ENCODE measurements at regions not wholly inside any gene's neighbourhood (a gene's known extent, or its start where the extent isn't known, plus 50 kb on each side); places are given as distances from the start of the nearest gene placed in this dataset.

DNA sequence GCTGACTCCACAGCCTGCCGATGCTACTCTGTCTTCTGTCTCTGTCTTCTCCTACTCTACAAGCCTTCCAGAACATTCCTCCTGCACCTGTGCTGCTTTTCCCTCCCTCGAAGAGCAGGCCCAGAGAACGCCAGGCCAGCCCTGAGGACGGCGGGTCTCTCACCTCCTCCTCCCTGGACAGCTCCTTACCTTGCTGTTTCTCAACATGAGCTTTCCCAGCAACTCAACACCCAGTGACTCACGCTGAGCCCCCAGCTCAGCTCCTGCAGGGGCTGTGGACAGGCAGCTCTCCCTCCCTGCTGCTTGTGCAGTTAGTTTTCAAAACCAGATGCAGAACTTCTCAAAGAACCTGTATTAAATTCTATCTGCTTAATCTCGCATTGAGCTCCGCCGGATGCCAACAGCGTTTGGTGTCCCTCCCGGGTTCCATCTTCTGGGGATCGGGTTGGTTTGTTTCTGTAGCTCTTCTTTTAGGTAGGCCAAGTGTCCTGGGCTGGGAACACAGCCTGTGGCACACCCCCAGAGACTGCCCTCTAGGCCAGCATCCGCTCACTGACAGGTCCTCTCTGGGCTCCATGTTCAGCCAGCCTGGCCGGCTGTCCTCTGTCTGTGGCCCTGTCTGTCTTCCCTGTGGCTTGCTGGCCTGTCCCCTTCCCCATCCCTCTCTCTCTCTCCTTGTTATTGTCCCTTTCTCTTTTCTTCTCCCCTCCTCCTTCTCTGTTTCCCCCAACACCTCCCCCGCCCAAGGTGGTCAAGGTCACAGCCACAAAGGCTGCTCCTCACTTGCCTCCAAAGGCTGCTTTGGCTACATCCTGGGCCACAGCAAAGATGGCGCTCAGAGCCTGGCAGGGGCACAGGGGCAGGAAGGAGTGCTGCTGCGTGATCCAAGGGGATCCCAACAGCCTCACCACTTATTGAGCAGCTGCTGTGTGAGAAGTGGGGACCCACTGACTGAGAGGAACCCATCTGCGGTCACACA, 391.0 kb downstream of the MATN1 start:
- TF ChIP-seq POLR2A (IDR thresholded peaks at IDR 0.05) = no peak
- TF ChIP-seq, protein P1, sequence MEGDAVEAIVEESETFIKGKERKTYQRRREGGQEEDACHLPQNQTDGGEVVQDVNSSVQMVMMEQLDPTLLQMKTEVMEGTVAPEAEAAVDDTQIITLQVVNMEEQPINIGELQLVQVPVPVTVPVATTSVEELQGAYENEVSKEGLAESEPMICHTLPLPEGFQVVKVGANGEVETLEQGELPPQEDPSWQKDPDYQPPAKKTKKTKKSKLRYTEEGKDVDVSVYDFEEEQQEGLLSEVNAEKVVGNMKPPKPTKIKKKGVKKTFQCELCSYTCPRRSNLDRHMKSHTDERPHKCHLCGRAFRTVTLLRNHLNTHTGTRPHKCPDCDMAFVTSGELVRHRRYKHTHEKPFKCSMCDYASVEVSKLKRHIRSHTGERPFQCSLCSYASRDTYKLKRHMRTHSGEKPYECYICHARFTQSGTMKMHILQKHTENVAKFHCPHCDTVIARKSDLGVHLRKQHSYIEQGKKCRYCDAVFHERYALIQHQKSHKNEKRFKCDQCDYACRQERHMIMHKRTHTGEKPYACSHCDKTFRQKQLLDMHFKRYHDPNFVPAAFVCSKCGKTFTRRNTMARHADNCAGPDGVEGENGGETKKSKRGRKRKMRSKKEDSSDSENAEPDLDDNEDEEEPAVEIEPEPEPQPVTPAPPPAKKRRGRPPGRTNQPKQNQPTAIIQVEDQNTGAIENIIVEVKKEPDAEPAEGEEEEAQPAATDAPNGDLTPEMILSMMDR (IDR thresholded peaks at IDR 0.05 in 4 of 5, conservative IDR thresholded peaks at IDR 0.05 in 1 of 5) = no peak

All from gastrocnemius medialis (tissue), 4 donors.